Mesendoderm (in vitro differentiated cells): ENCODE measurements at regions not wholly inside any gene's neighbourhood (a gene's known extent, or its start where the extent isn't known, plus 50 kb on each side); places are given as distances from the start of the nearest gene placed in this dataset.

ENCODE experiments used
- DNase-seq: peaks from one replicate; pipeline ENCODE4 v3.0.0; 2013
- H2AK5ac ChIP-seq: 2 replicates; pipeline ENCODE4 v1.6.1; 2013; ENCODE audit warnings: low read length, inconsistent platforms
- H2BK120ac ChIP-seq: 2 replicates; pipeline ENCODE4 v1.6.1; 2013; ENCODE audit warnings: low read depth, mild to moderate bottlenecking, low read length, moderate library complexity, mixed read lengths
- H2BK15ac ChIP-seq: replicated peaks from 2 replicates; pipeline ENCODE4 v1.6.1; 2013; ENCODE audit warnings: low read depth, mild to moderate bottlenecking, moderate library complexity
- H2BK5ac ChIP-seq: 2 replicates; pipeline ENCODE4 v1.6.1; 2013; ENCODE audit warnings: low read length, inconsistent platforms
- H3K18ac ChIP-seq: 2 replicates; pipeline ENCODE4 v1.6.1; 2013; ENCODE audit warnings: mild to moderate bottlenecking, low read length, mixed read lengths
- H3K23ac ChIP-seq: one replicate; pipeline ENCODE4 v1.6.1; 2013; ENCODE audit warnings: low read length
- H3K27ac ChIP-seq: 2 replicates; pipeline ENCODE4 v1.5.1; 2013; ENCODE audit warnings: low read depth, mild to moderate bottlenecking, inconsistent platforms, low read length, moderate library complexity
- H3K27me3 ChIP-seq: 2 replicates; pipeline ENCODE4 v1.6.1; 2013; ENCODE audit warnings: low read length, control low read depth, mild to moderate bottlenecking, inconsistent platforms; ENCODE audit not compliant: insufficient read depth, poor library complexity
- H3K36me3 ChIP-seq: 2 replicates; pipeline ENCODE4 v1.6.1; 2013; ENCODE audit warnings: low read length, inconsistent platforms; ENCODE audit not compliant: control insufficient read depth, insufficient read depth
- H3K4ac ChIP-seq: one replicate; pipeline ENCODE4 v1.6.1; 2013; ENCODE audit warnings: low read depth, mild to moderate bottlenecking, low read length, moderate library complexity
- H3K4me1 ChIP-seq: 2 replicates; pipeline ENCODE4 v1.6.1; 2013; ENCODE audit warnings: low read depth, low read length, inconsistent platforms; ENCODE audit not compliant: control insufficient read depth
- H3K4me2 ChIP-seq: 2 replicates; pipeline ENCODE4 v1.6.1; 2013; ENCODE audit warnings: low read length
- H3K4me3 ChIP-seq: 2 replicates; pipeline ENCODE4 v1.5.1; 2013; ENCODE audit warnings: mild to moderate bottlenecking, low read length
- H3K56ac ChIP-seq: one replicate; pipeline ENCODE4 v1.6.1; 2013; ENCODE audit warnings: low read length
- H3K79me1 ChIP-seq: 2 replicates; pipeline ENCODE4 v1.6.1; 2013; ENCODE audit warnings: low read length, inconsistent platforms
- H3K79me2 ChIP-seq: 2 replicates; pipeline ENCODE4 v1.6.1; 2013; ENCODE audit warnings: mild to moderate bottlenecking, low read length; ENCODE audit not compliant: control insufficient read depth, insufficient read depth
- H3K9ac ChIP-seq: 2 replicates; pipeline ENCODE4 v1.6.1; 2013; ENCODE audit warnings: low read length, inconsistent platforms
- H4K5ac ChIP-seq: one replicate; pipeline ENCODE4 v1.6.1; 2013; ENCODE audit warnings: low read length
- H4K8ac ChIP-seq: one replicate; pipeline ENCODE4 v1.6.1; 2013; ENCODE audit warnings: low read depth, mild to moderate bottlenecking, control low read depth, low read length, moderate library complexity
- WGBS: extraction: QIAGEN DNeasy Blood & Tissue Kit; methylation state at CpG from one replicate; pipeline ENCODE4 v1.1.7; 2013; ENCODE audit warnings: low lambda C conversion rate, missing lambda C conversion rate; ENCODE audit not compliant: insufficient coverage; ENCODE audit errors: extremely low coverage; 5-methylcytosine and 5-hydroxymethylcytosine counted together

GRCh38 chr13:84543962-84544361 lies 661.7 kb upstream of the SLITRK1 start:
- no peaks in the 10 kb centered on the region for H3K79me1 ChIP-seq
- no peak overlapping the region for H4K8ac ChIP-seq
- H3K27ac ChIP-seq, result no peak overlapping the region
- H3K4me1 ChIP-seq, result no peaks in the 10 kb centered on the region
- H3K4me2 ChIP-seq, result no peak overlapping the region
- H3K36me3 ChIP-seq, result no peaks in the 10 kb centered on the region
- no peak overlapping the region for H3K4me3 ChIP-seq
- no peak overlapping the region for H3K4ac ChIP-seq
- no peak overlapping the region for H3K9ac ChIP-seq
- no peak overlapping the region for H2AK5ac ChIP-seq
- no peak overlapping the region for H2BK5ac ChIP-seq
- H2BK120ac ChIP-seq, result no peak overlapping the region
- H4K5ac ChIP-seq, result no peak overlapping the region
- no peak overlapping the region for H3K56ac ChIP-seq
- WGBS, result no CpG with 5 or more reads among the region's 3 CpGs
- H2BK15ac ChIP-seq, result no peak overlapping the region
- H3K23ac ChIP-seq, result no peak overlapping the region
- no peak for DNase-seq
- H3K18ac ChIP-seq, result no peak overlapping the region
- no peaks in the 10 kb centered on the region for H3K27me3 ChIP-seq
- H3K79me2 ChIP-seq, result no peaks in the 10 kb centered on the region

DNA sequence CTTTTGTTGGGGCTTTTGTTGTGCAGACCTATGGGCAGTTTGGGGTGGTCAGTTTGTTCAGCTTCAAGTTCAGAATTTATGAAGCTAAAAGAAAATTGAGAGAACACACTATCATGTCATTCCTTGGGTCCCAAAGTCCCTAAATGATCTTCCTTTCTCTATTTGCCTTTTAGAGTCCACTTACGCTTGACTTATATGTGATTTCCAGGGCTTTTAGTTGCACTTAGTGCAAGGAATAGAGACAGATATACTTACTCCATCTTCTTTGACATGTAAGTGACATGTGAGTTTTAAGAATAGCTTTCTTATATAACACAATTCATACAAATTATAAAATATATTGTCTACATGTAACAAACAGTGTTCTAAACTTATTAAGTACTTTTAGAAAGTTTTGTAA lies 660.1 kb upstream of the SLITRK1 start:
- H2BK120ac ChIP-seq, result no peak overlapping the region
- no peaks in the 10 kb centered on the region for H3K27me3 ChIP-seq
- H4K5ac ChIP-seq, result no peak overlapping the region
- no peak overlapping the region for H3K9ac ChIP-seq
- DNase-seq, result no peak
- H3K18ac ChIP-seq, result no peak overlapping the region
- H3K4me1 ChIP-seq, result no peaks in the 10 kb centered on the region
- no peak overlapping the region for H3K4ac ChIP-seq
- no CpG with 5 or more reads among the region's 1 CpG for WGBS
- no peak overlapping the region for H2BK15ac ChIP-seq
- H3K27ac ChIP-seq, result no peak overlapping the region
- H3K79me2 ChIP-seq, result no peaks in the 10 kb centered on the region
- no peak overlapping the region for H2AK5ac ChIP-seq
- H3K4me3 ChIP-seq, result no peak overlapping the region
- H3K56ac ChIP-seq, result no peak overlapping the region
- no peak overlapping the region for H3K23ac ChIP-seq
- H3K36me3 ChIP-seq, result no peaks in the 10 kb centered on the region
- no peak overlapping the region for H3K4me2 ChIP-seq
- H2BK5ac ChIP-seq, result no peak overlapping the region
- H3K79me1 ChIP-seq, result no peaks in the 10 kb centered on the region
- H4K8ac ChIP-seq, result no peak overlapping the region

- no peak overlapping the region for H2AK5ac ChIP-seq
- H3K27me3 ChIP-seq, result no peaks in the 10 kb centered on the region
- no peak overlapping the region for H3K9ac ChIP-seq
- H3K79me2 ChIP-seq, result no peaks in the 10 kb centered on the region
- H2BK5ac ChIP-seq, result no peak overlapping the region
- no CpG with 5 or more reads among the region's 2 CpGs for whole genome bisulfite sequencing
- H3K23ac ChIP-seq, result no peak overlapping the region
- no peak overlapping the region for H3K4me3 ChIP-seq
- H4K8ac ChIP-seq, result no peak overlapping the region
- H3K4me2 ChIP-seq, result no peak overlapping the region
- no peak overlapping the region for H3K56ac ChIP-seq
- no peaks in the 10 kb centered on the region for H3K79me1 ChIP-seq
- H2BK15ac ChIP-seq, result no peak overlapping the region
- no peak overlapping the region for H2BK120ac ChIP-seq
- no peak overlapping the region for H4K5ac ChIP-seq
- DNase-seq, result no peak
- no peak overlapping the region for H3K27ac ChIP-seq
- H3K36me3 ChIP-seq, result no peaks in the 10 kb centered on the region
- no peaks in the 10 kb centered on the region for H3K4me1 ChIP-seq
- no peak overlapping the region for H3K18ac ChIP-seq
- no peak overlapping the region for H3K4ac ChIP-seq
Observed at GRCh38 chr13:84536906-84537305, 654.6 kb upstream of the SLITRK1 start.

- H3K79me2 ChIP-seq, result no peaks in the 10 kb centered on the region
- no CpG with 5 or more reads among the region's 3 CpGs for WGBS
- H3K27ac ChIP-seq, result no peak overlapping the region
- H3K79me1 ChIP-seq, result no peaks in the 10 kb centered on the region
- no peak overlapping the region for H2BK5ac ChIP-seq
- no peak overlapping the region for H3K56ac ChIP-seq
- DNase-seq, result no peak
- H3K18ac ChIP-seq, result no peak overlapping the region
- H3K23ac ChIP-seq, result no peak overlapping the region
- no peak overlapping the region for H3K4me3 ChIP-seq
- H3K36me3 ChIP-seq, result no peaks in the 10 kb centered on the region
- no peaks in the 10 kb centered on the region for H3K27me3 ChIP-seq
- no peak overlapping the region for H3K4me2 ChIP-seq
- no peak overlapping the region for H4K5ac ChIP-seq
- no peaks in the 10 kb centered on the region for H3K4me1 ChIP-seq
- H4K8ac ChIP-seq, result no peak overlapping the region
- no peak overlapping the region for H3K4ac ChIP-seq
- no peak overlapping the region for H3K9ac ChIP-seq
- no peak overlapping the region for H2BK120ac ChIP-seq
- no peak overlapping the region for H2AK5ac ChIP-seq
- H2BK15ac ChIP-seq, result no peak overlapping the region
Observed at GRCh38 chr13:84528408-84529070, 646.3 kb upstream of the SLITRK1 start.

- H3K4me3 ChIP-seq, result no peak overlapping the region
- H3K23ac ChIP-seq, result no peak overlapping the region
- no peak overlapping the region for H3K9ac ChIP-seq
- no peak overlapping the region for H3K56ac ChIP-seq
- H2BK15ac ChIP-seq, result no peak overlapping the region
- no peak overlapping the region for H3K27ac ChIP-seq
- no peak overlapping the region for H3K4ac ChIP-seq
- H3K36me3 ChIP-seq, result no peaks in the 10 kb centered on the region
- H3K4me1 ChIP-seq, result no peaks in the 10 kb centered on the region
- H3K4me2 ChIP-seq, result no peak overlapping the region
- H3K79me2 ChIP-seq, result no peaks in the 10 kb centered on the region
- no peak overlapping the region for H2BK120ac ChIP-seq
- no peaks in the 10 kb centered on the region for H3K79me1 ChIP-seq
- H2AK5ac ChIP-seq, result no peak overlapping the region
- no peak overlapping the region for H4K5ac ChIP-seq
- H3K18ac ChIP-seq, result no peak overlapping the region
- no peak for DNase-seq
- no peak overlapping the region for H4K8ac ChIP-seq
- no peak overlapping the region for H2BK5ac ChIP-seq
- H3K27me3 ChIP-seq, result no peaks in the 10 kb centered on the region
Observed at GRCh38 chr13:84525865-84526264, 643.6 kb upstream of the SLITRK1 start.

- Histone ChIP-seq H2AK5ac (no peak overlapping the region), H2BK5ac (no peak overlapping the region), H3K79me2 (no peaks in the 10 kb centered on the region), H3K18ac (no peak overlapping the region), H3K56ac (no peak overlapping the region), H3K36me3 (no peaks in the 10 kb centered on the region), H3K4me2 (no peak overlapping the region), H3K4me3 (no peak overlapping the region), H3K27me3 (no peaks in the 10 kb centered on the region), H2BK120ac (no peak overlapping the region), H3K79me1 (no peaks in the 10 kb centered on the region), H3K4ac (no peak overlapping the region), H4K8ac (no peak overlapping the region), H3K27ac (no peak overlapping the region), H2BK15ac (no peak overlapping the region), H3K9ac (no peak overlapping the region), H3K4me1 (no peaks in the 10 kb centered on the region), H4K5ac (no peak overlapping the region), H3K23ac (no peak overlapping the region)
- WGBS, result no CpG with 5 or more reads among the region's 3 CpGs
- DNase-seq, result no peak
Observed at GRCh38 chr13:84524586-84524985, 642.3 kb upstream of the SLITRK1 start.
